Spleen (tissue), 11 donors: ENCODE measurements at regions not wholly inside any gene's neighbourhood (a gene's known extent, or its start where the extent isn't known, plus 50 kb on each side); places are given as distances from the start of the nearest gene placed in this dataset.
"Not testable (repeated sequence)": the region's sequence is repeated elsewhere in the genome, so short reads cannot be mapped to it uniquely, and the experiment has no call there.

ENCODE experiments used
- DNase-seq: peaks from one replicate; pipeline ENCODE4 v3.0.0-alpha.2; 2020
- H3K27ac ChIP-seq, 8 donors: fragments of 200-600 bp; sonication (generic) in 7 of 8; 1 replicate in 4 of 8; 2 replicates in 4 of 8; pipeline versions ENCODE4 v1.5.0 to v1.8.0; 2016 to 2021; ENCODE audit warnings: inconsistent platforms in 4 of 8, mild to moderate bottlenecking in 4 of 8, moderate library complexity in 1 of 8
- H3K27me3 ChIP-seq, 7 donors: fragments of 200-600 bp; sonication (generic) in 6 of 7; replicated peaks in 1 of 7; 1 replicate in 4 of 7; 2 replicates in 3 of 7; pipeline versions ENCODE4 v1.5.0 to v1.8.0; 2016 to 2021; ENCODE audit warnings: inconsistent platforms in 3 of 7, mild to moderate bottlenecking in 1 of 7
- H3K36me3 ChIP-seq, 6 donors: fragments of 200-600 bp; sonication (generic) in 5 of 6; 1 replicate in 4 of 6; 2 replicates in 2 of 6; pipeline versions ENCODE4 v1.5.0 to v1.8.0; 2016 to 2021; ENCODE audit warnings: inconsistent platforms in 2 of 6
- H3K4me1 ChIP-seq, 6 donors: fragments of 200-600 bp; sonication (generic) in 5 of 6; 1 replicate in 3 of 6; 2 replicates in 3 of 6; pipeline versions ENCODE4 v1.5.0 to v1.8.0; 2016 to 2021; ENCODE audit warnings: inconsistent platforms in 3 of 6
- H3K4me3 ChIP-seq, 8 donors: fragments of 200-600 bp; sonication (generic) in 7 of 8; 1 replicate in 4 of 8; 2 replicates in 4 of 8; pipeline versions ENCODE4 v1.5.0 to v1.8.0; 2016 to 2021; ENCODE audit warnings: inconsistent platforms in 4 of 8, mild to moderate bottlenecking in 4 of 8, moderate library complexity in 2 of 8
- H3K9me3 ChIP-seq, 8 donors: fragments of 200-600 bp; sonication (generic) in 7 of 8; 1 replicate in 4 of 8; 2 replicates in 4 of 8; pipeline versions ENCODE4 v1.5.0 to v1.8.0; 2016 to 2021; ENCODE audit warnings: inconsistent platforms in 4 of 8
- CTCF ChIP-seq, 11 experiments: fragments of 200-600 bp in 7 of 11; fragments of 450-650 bp in 4 of 11; sonication (generic) in 4 of 11; IDR thresholded peaks in 8 of 11; conservative IDR thresholded peaks in 3 of 11; 1 replicate in 7 of 11; 2 replicates in 4 of 11; pipeline versions ENCODE4 v1.4.0 to v1.8.0; 2016 to 2021; ENCODE audit warnings: antibody characterized with exemption in 11 of 11, inconsistent platforms in 4 of 11, mild to moderate bottlenecking in 1 of 11
- POLR2A ChIP-seq, 3 donors: fragments of 450-650 bp; IDR thresholded peaks; one replicate each; pipeline ENCODE4 v1.5.1; 2017; ENCODE audit warnings: antibody characterized with exemption in 3 of 3, mild to moderate bottlenecking in 1 of 3
- POLR2AphosphoS5 ChIP-seq, 3 donors: sonication (generic); formaldehyde crosslinking; IDR thresholded peaks; one replicate each; pipeline ENCODE4 v1.5.1; 2017; ENCODE audit warnings: antibody characterized with exemption in 3 of 3
- WGBS, 5 donors: extraction: QIAGEN DNeasy Blood & Tissue Kit in 3 of 5; methylation state at CpG; one replicate each; pipeline versions ENCODE4 v1.1.5 to v1.1.7; 2013 to 2018; 5-methylcytosine and 5-hydroxymethylcytosine counted together
- intact Hi-C: fragments of 100-400 bp; cut with DNase I; formaldehyde crosslinking; loops from one replicate; pipeline ENCODE4 v1.15.0; 2023; ENCODE audit warnings: low total_unique reads
- donor health status: healthy with polysubstance abuse.
- donor health status: DM: no; HTN: no; CAD: no; lungs with moderate emphysema.
- donor health status: DM: no; HTN: no; CAD: no.
- donor health status: Bipolar disorder and iron deficiency.
- donor health status: healthy.
- donor health status: DM: no; HTN: no; CAD: no.
- donor health status: DM: yes; HTN: yes; CAD: no.

GRCh38 chr14:106024983-106025604 lies 498.7 kb downstream of the TMEM121 start:
- no peak for TF ChIP-seq POLR2AphosphoS5 (IDR thresholded peaks at IDR 0.05)
- no peak for TF ChIP-seq POLR2A (IDR thresholded peaks at IDR 0.05)
- no peak for TF ChIP-seq CTCF (IDR thresholded peaks at IDR 0.05 in 8 of 11, conservative IDR thresholded peaks at IDR 0.05 in 3 of 11)
- Histone ChIP-seq H3K9me3 (peaks cover 0 to 6% (median 0%) of the 10 kb centered on the region in 8 donors), H3K36me3 (no peaks in the 10 kb centered on the region), H3K27ac (no peak overlapping the region), H3K4me3 (no peak overlapping the region), H3K4me1 (no peaks in the 10 kb centered on the region), H3K27me3 (no peaks in the 10 kb centered on the region)
- no peak for DNase-seq
- whole genome bisulfite sequencing, 5 donors, result 34 to 42% (median 37%) methylated on average over 5 to 7 of the region's 7 CpGs; no CpG with 5 or more reads in 1 of the 5 donors
- intact Hi-C loops, result no loop called here

DNA sequence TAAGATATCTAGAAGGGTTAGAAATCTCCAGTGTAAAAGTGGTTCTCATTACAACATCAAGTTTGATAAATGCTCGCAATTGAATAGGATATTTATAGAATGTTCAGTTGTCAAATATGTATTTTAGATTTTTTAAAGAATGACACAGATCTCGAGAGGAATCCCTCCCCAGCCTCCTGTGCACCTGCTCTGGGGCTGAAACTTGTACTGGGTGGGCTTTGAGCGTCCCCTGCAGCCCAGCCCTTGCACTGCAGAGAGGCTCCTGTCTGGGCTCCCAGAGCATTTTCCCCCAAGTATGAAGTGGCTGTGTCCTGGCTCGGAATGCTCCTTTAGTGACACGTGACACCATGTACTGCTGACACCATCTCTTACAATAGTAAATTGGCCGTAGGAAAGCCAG lies 499.6 kb downstream of the TMEM121 start:
- Histone ChIP-seq H3K27me3 (peaks cover 0 to 4% (median 0%) of the 10 kb centered on the region in 7 donors), H3K36me3 (no peaks in the 10 kb centered on the region), H3K4me1 (no peaks in the 10 kb centered on the region), H3K4me3 (no peak overlapping the region), H3K27ac (no peak overlapping the region), H3K9me3 (peaks cover 0 to 6% (median 0%) of the 10 kb centered on the region in 8 donors)
- no peak for TF ChIP-seq CTCF (IDR thresholded peaks at IDR 0.05 in 8 of 11, conservative IDR thresholded peaks at IDR 0.05 in 3 of 11)
- TF ChIP-seq POLR2A (IDR thresholded peaks at IDR 0.05), result no peak
- no peak for TF ChIP-seq POLR2AphosphoS5 (IDR thresholded peaks at IDR 0.05)
- intact Hi-C loops, result no loop called here
- no peak for DNase-seq
- WGBS, 5 donors, result 58 to 65% (median 63%) methylated on average over 6 of the region's 6 CpGs; no CpG with 5 or more reads in 1 of the 5 donors

- DNase-seq, H3K27me3 ChIP-seq, H3K4me3 ChIP-seq, H3K4me1 ChIP-seq, H3K9me3 ChIP-seq, H3K27ac ChIP-seq, H3K36me3 ChIP-seq, intact Hi-C loops: not testable (repeated sequence)
- WGBS, 5 donors, result 61 to 86% (median 76%) methylated on average over 4 to 6 of the region's 6 CpGs
Measured at GRCh38 chr14:106027759-106028158, 501.4 kb downstream of the TMEM121 start.

DNA sequence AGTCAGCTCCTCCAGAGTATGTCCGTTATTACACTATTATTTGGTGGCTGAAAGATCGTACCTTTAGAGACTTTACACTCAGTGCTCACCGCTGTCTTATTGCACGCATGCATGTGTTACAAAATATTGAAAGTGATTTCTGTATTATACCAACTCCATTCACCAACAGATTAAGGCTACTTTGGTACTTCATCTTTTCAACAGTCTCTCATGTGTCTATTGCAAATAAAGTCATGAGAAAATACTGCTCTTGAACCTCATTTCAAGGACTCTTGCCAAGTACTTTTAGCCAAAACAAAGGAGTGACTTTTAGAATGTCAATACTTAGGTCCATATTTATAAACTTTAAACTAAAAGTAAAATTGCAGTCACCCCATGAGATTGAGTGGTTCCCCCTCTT lies 503.6 kb downstream of the TMEM121 start:
- peaks cover 0 to 4% (median 0%) of the 10 kb centered on the region in 7 donors for H3K27me3 ChIP-seq
- no peaks in the 10 kb centered on the region for H3K4me1 ChIP-seq
- intact Hi-C loops, result no loop called here
- no peak overlapping the region for H3K4me3 ChIP-seq
- H3K9me3 ChIP-seq, result no peaks in the 10 kb centered on the region
- no peaks in the 10 kb centered on the region for H3K36me3 ChIP-seq
- WGBS, 5 donors, result 70 to 90% (median 84%) methylated on average over 4 of the region's 4 CpGs
- DNase-seq, result no peak
- no peak overlapping the region for H3K27ac ChIP-seq
- TF ChIP-seq POLR2A (IDR thresholded peaks at IDR 0.05), result no peak

DNA sequence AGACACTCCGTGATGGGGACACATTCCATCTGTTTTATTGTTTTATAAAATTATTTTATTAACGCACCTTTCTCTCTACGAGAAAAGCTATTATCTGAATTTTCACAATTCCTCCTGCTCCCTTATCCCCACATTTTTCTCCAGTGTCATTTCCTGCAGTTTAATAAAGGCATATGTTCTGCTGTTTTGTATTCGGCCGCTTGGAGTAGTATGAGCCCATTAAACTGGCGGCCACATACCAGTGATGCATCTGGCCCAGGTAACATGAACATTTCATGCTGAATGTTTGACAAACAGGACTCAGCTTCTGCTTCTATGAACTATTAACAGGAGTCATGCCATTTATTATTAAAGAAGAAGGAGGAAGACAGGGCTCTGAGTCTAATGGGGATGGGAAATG lies 511.0 kb downstream of the TMEM121 start:
- intact Hi-C loops, result no loop called here
- Histone ChIP-seq H3K27ac (no peak overlapping the region), H3K36me3 (no peaks in the 10 kb centered on the region), H3K4me3 (no peak overlapping the region), H3K27me3 (peaks cover 0 to 5% (median 0%) of the 10 kb centered on the region in 7 donors), H3K4me1 (no peaks in the 10 kb centered on the region), H3K9me3 (no peaks in the 10 kb centered on the region)
- DNase-seq, result no peak
- TF ChIP-seq POLR2AphosphoS5 (IDR thresholded peaks at IDR 0.05) (no peak), CTCF (IDR thresholded peaks at IDR 0.05 in 8 of 11, conservative IDR thresholded peaks at IDR 0.05 in 3 of 11) (no peak), POLR2A (IDR thresholded peaks at IDR 0.05) (no peak)
- 77 to 84% (median 79%) methylated on average over 6 of the region's 6 CpGs for WGBS, 5 donors
